ENCODE measurements at regions not wholly inside any gene's neighbourhood (a gene's known extent, or its start where the extent isn't known, plus 50 kb on each side); places are given as distances from the start of the nearest gene placed in this dataset.
"Not testable (repeated sequence)": the region's sequence is repeated elsewhere in the genome, so short reads cannot be mapped to it uniquely, and the experiment has no call there.

GRCh38 chr6:85287158-85287557 is 162.7 kb upstream of the NT5E start:
- ATAC-seq (ENCODE audit: low read depth) (no peak), DNase-seq (no peak)
- intact Hi-C loops (cut with micrococcal nuclease), result no loop called here
- Mint-ChIP-seq H3K4me3 (no peak overlapping the region), H3K4me1 (no peaks in the 10 kb centered on the region), H3K36me3 (ENCODE audit: low read depth) (no peaks in the 10 kb centered on the region), H3K9me3 (peaks cover 10% of the 10 kb centered on the region), H3K27ac (no peak overlapping the region), H3K27me3 (no peaks in the 10 kb centered on the region)
- ChIA-PET CTCF (no interaction called here), POLR2A (no interaction called here)
- TF ChIP-seq CTCF (IDR thresholded peaks at IDR 0.05), result no peak

- POLR2A ChIA-PET; H3K4me3 Mint-ChIP-seq; intact Hi-C loops (cut with micrococcal nuclease); CTCF ChIA-PET; ATAC-seq (ENCODE audit: low read depth); H3K27ac Mint-ChIP-seq; DNase-seq; H3K27me3 Mint-ChIP-seq; H3K36me3 Mint-ChIP-seq (ENCODE audit: low read depth); H3K4me1 Mint-ChIP-seq: not testable (repeated sequence)
- H3K9me3 Mint-ChIP-seq, result peaks cover 10% of the 10 kb centered on the region
Measured at GRCh38 chr6:85286507-85286906, 163.4 kb upstream of the NT5E start.

GRCh38 chr6:85285934-85286333 is 163.9 kb upstream of the NT5E start:
- TF ChIP-seq CTCF (IDR thresholded peaks at IDR 0.05), result no peak
- DNase-seq, result no peak
- POLR2A ChIA-PET, result no interaction called here

GRCh38 chr6:85285114-85285513 is 164.8 kb upstream of the NT5E start:
- ChIA-PET CTCF (no interaction called here), POLR2A (no interaction called here)
- intact Hi-C loops (cut with micrococcal nuclease), result no loop called here
- Mint-ChIP-seq H3K36me3 (ENCODE audit: low read depth) (no peaks in the 10 kb centered on the region), H3K4me1 (no peaks in the 10 kb centered on the region), H3K9me3 (peaks cover 6% of the 10 kb centered on the region), H3K27me3 (no peaks in the 10 kb centered on the region), H3K4me3 (no peak overlapping the region), H3K27ac (no peak overlapping the region)
- ATAC-seq (ENCODE audit: low read depth) (no peak), DNase-seq (no peak)
- TF ChIP-seq CTCF (IDR thresholded peaks at IDR 0.05), result no peak

More at GRCh38 chr6:85285934-85286333, 163.9 kb upstream of the NT5E start:
- H3K9me3 Mint-ChIP-seq, result peaks cover 10% of the 10 kb centered on the region
- no peak for ATAC-seq (ENCODE audit: low read depth)
- no peaks in the 10 kb centered on the region for H3K4me1 Mint-ChIP-seq
- no peaks in the 10 kb centered on the region for H3K27me3 Mint-ChIP-seq
- CTCF ChIA-PET, result no interaction called here
- no peak overlapping the region for H3K27ac Mint-ChIP-seq
- H3K4me3 Mint-ChIP-seq, result no peak overlapping the region
- intact Hi-C loops (cut with micrococcal nuclease), result no loop called here
- H3K36me3 Mint-ChIP-seq (ENCODE audit: low read depth), result no peaks in the 10 kb centered on the region

GRCh38 chr6:85283436-85283835 is 166.4 kb upstream of the NT5E start:
- TF ChIP-seq CTCF (IDR thresholded peaks at IDR 0.05), result no peak

GRCh38 chr6:85278466-85279035 is 171.3 kb upstream of the NT5E start:
- H3K4me3 Mint-ChIP-seq, result no peak overlapping the region
- intact Hi-C loops (cut with micrococcal nuclease), result no loop called here
- peaks cover 11% of the 10 kb centered on the region for H3K9me3 Mint-ChIP-seq
- ChIA-PET POLR2A (no interaction called here), CTCF (no interaction called here)
- no peaks in the 10 kb centered on the region for H3K27me3 Mint-ChIP-seq
- no peaks in the 10 kb centered on the region for H3K4me1 Mint-ChIP-seq
- H3K27ac Mint-ChIP-seq, result no peak overlapping the region
- no peak for TF ChIP-seq CTCF (IDR thresholded peaks at IDR 0.05)
- no peak for DNase-seq
- ATAC-seq (ENCODE audit: low read depth), result no peak
- H3K36me3 Mint-ChIP-seq (ENCODE audit: low read depth), result no peaks in the 10 kb centered on the region

More at GRCh38 chr6:85283436-85283835, 166.4 kb upstream of the NT5E start:
- intact Hi-C loops (cut with micrococcal nuclease), result no loop called here
- DNase-seq, result no peak
- peaks cover 2% of the 10 kb centered on the region for H3K9me3 Mint-ChIP-seq
- H3K4me3 Mint-ChIP-seq, result no peak overlapping the region
- no peaks in the 10 kb centered on the region for H3K27me3 Mint-ChIP-seq
- ChIA-PET CTCF (no interaction called here), POLR2A (no interaction called here)
- ATAC-seq (ENCODE audit: low read depth), result no peak
- H3K4me1 Mint-ChIP-seq, result no peaks in the 10 kb centered on the region
- H3K36me3 Mint-ChIP-seq (ENCODE audit: low read depth), result no peaks in the 10 kb centered on the region
- H3K27ac Mint-ChIP-seq, result no peak overlapping the region

GRCh38 chr6:85276026-85276425 is 173.9 kb upstream of the NT5E start:
- ATAC-seq (ENCODE audit: low read depth); intact Hi-C loops (cut with micrococcal nuclease); H3K27ac Mint-ChIP-seq; H3K27me3 Mint-ChIP-seq; H3K4me1 Mint-ChIP-seq; DNase-seq; H3K4me3 Mint-ChIP-seq; POLR2A ChIA-PET; CTCF ChIA-PET; H3K36me3 Mint-ChIP-seq (ENCODE audit: low read depth): not testable (repeated sequence)
- peaks cover 11% of the 10 kb centered on the region for H3K9me3 Mint-ChIP-seq

All from activated B cell treated with CpG ODN at 0.5 μM for 24 hours (primary cell).